Stimulated activated naive CD8-positive, alpha-beta T cell treated with anti-CD3 and anti-CD28 coated beads, Interleukin-15, amount 100 ng/mL, for 72 hours (primary cell): ENCODE measurements at regions not wholly inside any gene's neighbourhood (a gene's known extent, or its start where the extent isn't known, plus 50 kb on each side); places are given as distances from the start of the nearest gene placed in this dataset.
A peak's percentile ranks its signal among the peaks of the same experiment; 100 is the strongest.

Experiments used
- ATAC-seq: fragments of 150-1000 bp; cut with Tn5 transposase; 2 replicates; pipeline ENCODE4 v1.10.0; 2021; ENCODE audit warnings: mild to moderate bottlenecking, moderate library complexity
- DNase-seq, 2 donors: peaks; one replicate each; pipeline ENCODE4 v3.0.0; 2021 to 2022
- H3K27ac Mint-ChIP-seq, 2 donors: one replicate each; pipeline ENCODE4 v1.8.0; 2022; ENCODE audit warnings: mild to moderate bottlenecking in 2 of 2, mixed read lengths in 2 of 2, moderate library complexity in 2 of 2
- H3K27me3 Mint-ChIP-seq: one replicate; pipeline ENCODE4 v1.8.0; 2022; ENCODE audit warnings: mixed read lengths
- H3K4me1 Mint-ChIP-seq: one replicate; pipeline ENCODE4 v1.8.0; 2022; ENCODE audit warnings: mild to moderate bottlenecking, mixed read lengths
- H3K4me3 Mint-ChIP-seq, 2 donors: one replicate each; pipeline ENCODE4 v1.8.0; 2022; ENCODE audit warnings: mild to moderate bottlenecking in 2 of 2, mixed read lengths in 2 of 2, moderate library complexity in 1 of 2
- H3K9me3 Mint-ChIP-seq, 2 donors: one replicate each; pipeline ENCODE4 v1.8.0; 2022; ENCODE audit warnings: mixed read lengths in 2 of 2

GRCh38 chr15:95814908-95815307, 515.6 kb upstream of the NR2F2 start:
- ATAC-seq (no peak), DNase-seq (no peak)
- no peak overlapping the region for H3K27ac Mint-ChIP-seq
- H3K27me3 Mint-ChIP-seq: peaks cover 17% of the 10 kb centered on the region
- no peak overlapping the region for H3K4me3 Mint-ChIP-seq
- H3K9me3 Mint-ChIP-seq: no peaks in the 10 kb centered on the region
- H3K4me1 Mint-ChIP-seq: no peaks in the 10 kb centered on the region

- Mint-ChIP-seq H3K9me3 (no peaks in the 10 kb centered on the region), H3K4me3 (no peak overlapping the region), H3K27me3 (peaks cover 17% of the 10 kb centered on the region), H3K4me1 (no peaks in the 10 kb centered on the region), H3K27ac (no peak overlapping the region)
- no peak for DNase-seq
- ATAC-seq: no peak
Observed at GRCh38 chr15:95816591-95816990, 513.9 kb upstream of the NR2F2 start.

- no peaks in the 10 kb centered on the region for H3K9me3 Mint-ChIP-seq
- H3K27me3 Mint-ChIP-seq: peaks cover 12% of the 10 kb centered on the region
- no peak for DNase-seq
- no peaks in the 10 kb centered on the region for H3K4me1 Mint-ChIP-seq
- no peak for ATAC-seq
- H3K27ac Mint-ChIP-seq: no peak overlapping the region
- H3K4me3 Mint-ChIP-seq: no peak overlapping the region
Observed at GRCh38 chr15:95822961-95823360, 507.5 kb upstream of the NR2F2 start.

GRCh38 chr15:95825208-95825607, 505.3 kb upstream of the NR2F2 start:
- ATAC-seq: no peak
- H3K4me1 Mint-ChIP-seq: no peaks in the 10 kb centered on the region
- no peak overlapping the region for H3K4me3 Mint-ChIP-seq
- no peak overlapping the region for H3K27ac Mint-ChIP-seq
- DNase-seq: no peak
- H3K9me3 Mint-ChIP-seq: no peaks in the 10 kb centered on the region
- H3K27me3 Mint-ChIP-seq: peaks cover 12% of the 10 kb centered on the region

GRCh38 chr15:95825671-95826411, 504.7 kb upstream of the NR2F2 start:
- H3K9me3 Mint-ChIP-seq: no peaks in the 10 kb centered on the region
- peaks cover 12% of the 10 kb centered on the region for H3K27me3 Mint-ChIP-seq
- ATAC-seq (no peak), DNase-seq (no peak)
- H3K4me3 Mint-ChIP-seq: no peak overlapping the region
- no peak overlapping the region for H3K27ac Mint-ChIP-seq
- no peaks in the 10 kb centered on the region for H3K4me1 Mint-ChIP-seq

- DNase-seq: no peak
- H3K27ac Mint-ChIP-seq: no peak overlapping the region
- no peaks in the 10 kb centered on the region for H3K9me3 Mint-ChIP-seq
- H3K27me3 Mint-ChIP-seq: peaks cover 12% of the 10 kb centered on the region
- H3K4me1 Mint-ChIP-seq: no peaks in the 10 kb centered on the region
- no peak overlapping the region for H3K4me3 Mint-ChIP-seq
- ATAC-seq: no peak
Observed at GRCh38 chr15:95826412-95827195, 503.9 kb upstream of the NR2F2 start.

- no peak overlapping the region for H3K4me3 Mint-ChIP-seq
- no peaks in the 10 kb centered on the region for H3K4me1 Mint-ChIP-seq
- ATAC-seq: no peak
- H3K27ac Mint-ChIP-seq: no peak overlapping the region
- peaks cover 12% of the 10 kb centered on the region for H3K27me3 Mint-ChIP-seq
- no peak for DNase-seq
- H3K9me3 Mint-ChIP-seq: no peaks in the 10 kb centered on the region
Observed at GRCh38 chr15:95829062-95829461, 501.4 kb upstream of the NR2F2 start.

- Mint-ChIP-seq H3K4me1 (no peaks in the 10 kb centered on the region), H3K27me3 (peaks cover 12% of the 10 kb centered on the region), H3K27ac (no peak overlapping the region), H3K4me3 (no peak overlapping the region), H3K9me3 (no peaks in the 10 kb centered on the region)
- DNase-seq: no peak
- no peak for ATAC-seq
Observed at GRCh38 chr15:95830281-95830680, 500.2 kb upstream of the NR2F2 start.

- Mint-ChIP-seq H3K4me3 (no peak overlapping the region), H3K27me3 (no peaks in the 10 kb centered on the region), H3K27ac (no peak overlapping the region), H3K4me1 (no peaks in the 10 kb centered on the region), H3K9me3 (no peaks in the 10 kb centered on the region)
- no peak for DNase-seq
- ATAC-seq: no peak
Observed at GRCh38 chr15:95832668-95833067, 497.8 kb upstream of the NR2F2 start.

GRCh38 chr15:95834028-95834804, 496.3 kb upstream of the NR2F2 start:
- Mint-ChIP-seq H3K27ac (no peak overlapping the region), H3K4me1 (peaks cover 6% of the 10 kb centered on the region), H3K27me3 (no peaks in the 10 kb centered on the region), H3K4me3 (no peak overlapping the region), H3K9me3 (no peaks in the 10 kb centered on the region)
- DNase-seq: no peak
- no peak for ATAC-seq

GRCh38 chr15:95836536-95836935, 494.0 kb upstream of the NR2F2 start:
- no peak overlapping the region for H3K4me3 Mint-ChIP-seq
- peaks cover 21% of the 10 kb centered on the region for H3K4me1 Mint-ChIP-seq
- DNase-seq: no peak
- no peak overlapping the region for H3K27ac Mint-ChIP-seq
- ATAC-seq: no peak
- H3K9me3 Mint-ChIP-seq: no peaks in the 10 kb centered on the region
- H3K27me3 Mint-ChIP-seq: no peaks in the 10 kb centered on the region

GRCh38 chr15:95837341-95838004, 493.0 kb upstream of the NR2F2 start:
- no peak overlapping the region for H3K4me3 Mint-ChIP-seq
- peaks cover 21% of the 10 kb centered on the region for H3K4me1 Mint-ChIP-seq
- no peaks in the 10 kb centered on the region for H3K27me3 Mint-ChIP-seq
- ATAC-seq (no peak), DNase-seq (no peak)
- no peaks in the 10 kb centered on the region for H3K9me3 Mint-ChIP-seq
- H3K27ac Mint-ChIP-seq: no peak overlapping the region

GRCh38 chr15:95839367-95839782, 491.1 kb upstream of the NR2F2 start:
- peaks cover 21% of the 10 kb centered on the region for H3K4me1 Mint-ChIP-seq
- ATAC-seq (peak; percentile 78), DNase-seq (no peak)
- H3K4me3 Mint-ChIP-seq: peak overlapping the region; percentile 7 to 46
- no peaks in the 10 kb centered on the region for H3K27me3 Mint-ChIP-seq
- peak overlapping the region in 1 of 2 donors; percentile 69 for H3K27ac Mint-ChIP-seq
- no peaks in the 10 kb centered on the region for H3K9me3 Mint-ChIP-seq

- Mint-ChIP-seq H3K4me3 (no peak overlapping the region), H3K4me1 (peaks cover 21% of the 10 kb centered on the region), H3K27ac (peak overlapping the region in 1 of 2 donors; percentile 74), H3K27me3 (no peaks in the 10 kb centered on the region), H3K9me3 (no peaks in the 10 kb centered on the region)
- DNase-seq: no peak
- no peak for ATAC-seq
Observed at GRCh38 chr15:95840004-95840403, 490.5 kb upstream of the NR2F2 start.

GRCh38 chr15:95840855-95841254, 489.6 kb upstream of the NR2F2 start:
- H3K4me3 Mint-ChIP-seq: no peak overlapping the region
- H3K4me1 Mint-ChIP-seq: peaks cover 21% of the 10 kb centered on the region
- no peaks in the 10 kb centered on the region for H3K9me3 Mint-ChIP-seq
- H3K27me3 Mint-ChIP-seq: no peaks in the 10 kb centered on the region
- ATAC-seq (no peak), DNase-seq (no peak)
- H3K27ac Mint-ChIP-seq: no peak overlapping the region
